ENCODE measurements at regions not wholly inside any gene's neighbourhood (a gene's known extent, or its start where the extent isn't known, plus 50 kb on each side); places are given as distances from the start of the nearest gene placed in this dataset.
A peak's percentile ranks its signal among the peaks of the same experiment; 100 is the strongest.
"Not testable (repeated sequence)": the region's sequence is repeated elsewhere in the genome, so short reads cannot be mapped to it uniquely, and the experiment has no call there.

DNA sequence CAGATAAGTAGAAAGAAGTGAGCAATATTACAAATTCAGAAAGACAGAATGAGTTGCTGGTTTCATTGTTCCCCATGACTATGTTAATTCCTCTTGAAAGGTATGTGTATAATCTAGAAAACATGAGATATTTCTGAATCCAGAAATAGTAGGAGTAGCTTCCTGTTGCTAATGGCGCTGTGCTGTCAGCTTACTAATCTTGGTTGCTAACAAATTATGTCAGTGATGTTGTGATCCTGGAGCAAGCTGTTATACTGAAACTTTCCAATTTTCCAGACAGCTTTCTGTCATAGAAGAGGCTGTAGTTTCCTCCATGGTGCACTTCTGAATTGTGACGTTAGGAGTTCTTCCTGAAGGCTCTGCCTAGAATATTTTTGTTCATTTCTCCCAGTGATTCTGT, 372.3 kb downstream of the USP25 start:
- intact Hi-C loops (cut with DNase I): no loop called here
- DNase-seq: no peak

DNA sequence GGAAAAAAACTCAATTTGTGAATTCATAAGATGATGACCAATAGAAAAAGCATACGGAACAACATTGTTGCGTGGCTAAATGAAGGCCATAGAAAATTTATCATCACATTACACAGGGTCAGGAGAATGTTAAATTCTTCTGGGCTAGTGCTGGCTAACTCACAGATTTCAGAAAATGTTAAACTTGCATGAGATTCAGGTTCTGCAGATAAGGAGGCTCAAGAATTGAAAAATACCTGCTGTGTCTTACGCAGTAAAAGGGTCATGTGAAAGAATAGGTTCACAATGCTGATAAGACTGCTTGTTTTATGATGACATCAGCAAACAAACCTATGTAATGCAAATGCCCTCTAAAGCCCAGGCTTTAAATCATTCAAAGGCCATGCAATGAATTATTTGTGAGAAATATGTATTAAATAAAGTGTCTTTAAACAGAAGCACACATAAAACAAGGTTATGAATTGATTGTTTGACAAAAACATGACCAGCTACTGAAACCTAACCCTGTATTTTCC, 378.8 kb downstream of the USP25 start:
- intact Hi-C loops (cut with DNase I): no loop called here
- DNase-seq: no peak

DNA sequence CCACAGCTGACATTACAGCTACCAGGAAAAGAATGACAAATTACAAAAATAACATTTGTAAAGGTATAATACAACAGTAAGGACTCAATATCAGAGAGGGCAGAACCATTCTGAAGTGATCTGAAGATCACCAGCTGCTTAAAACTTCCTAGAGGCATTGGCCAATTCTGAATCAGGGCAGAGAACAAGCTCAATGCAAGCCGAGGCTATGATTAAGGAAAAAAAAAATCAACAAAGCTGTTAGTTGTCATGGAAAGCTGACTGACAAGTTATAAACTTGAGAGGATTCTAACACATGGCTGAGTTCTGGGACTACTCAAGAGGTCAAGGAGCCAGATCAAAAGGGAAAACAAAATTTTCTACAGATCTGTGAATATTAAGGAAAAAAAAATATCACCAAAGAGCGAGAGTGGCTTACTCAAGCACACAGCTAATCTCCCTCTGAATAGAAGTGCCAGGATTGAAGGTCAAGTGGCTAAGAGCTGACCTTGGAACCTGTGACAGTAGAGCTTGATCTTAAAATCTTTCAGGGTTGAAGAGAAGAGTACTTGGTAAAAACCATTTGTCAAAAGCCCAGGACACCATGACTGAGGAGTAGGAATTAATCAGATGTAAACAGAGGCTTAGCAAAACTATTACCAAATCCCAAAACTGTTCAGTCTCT, 383.4 kb downstream of the USP25 start:
- intact Hi-C loops (cut with DNase I): no loop called here
- no peak for DNase-seq

DNA sequence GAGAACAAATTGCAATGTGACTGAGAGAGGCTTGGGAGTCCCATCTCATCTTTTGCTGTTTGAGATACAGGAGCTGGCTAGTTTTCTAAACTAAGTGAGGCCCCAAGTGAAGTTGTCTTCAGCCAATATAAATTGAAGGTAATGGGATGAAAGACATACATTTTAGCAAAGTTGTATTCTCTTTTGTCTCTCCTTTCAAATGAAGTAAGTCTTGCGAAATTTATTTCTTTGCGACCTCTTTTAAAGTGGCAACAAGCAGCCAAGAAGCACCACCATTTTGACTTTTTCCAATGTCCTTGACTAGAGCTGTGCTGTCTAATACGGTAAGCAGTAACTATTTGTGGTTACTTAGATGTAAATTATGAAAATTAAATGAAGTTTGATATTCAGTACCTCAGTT, 385.7 kb downstream of the USP25 start:
- intact Hi-C loops (cut with DNase I): no loop called here

DNA sequence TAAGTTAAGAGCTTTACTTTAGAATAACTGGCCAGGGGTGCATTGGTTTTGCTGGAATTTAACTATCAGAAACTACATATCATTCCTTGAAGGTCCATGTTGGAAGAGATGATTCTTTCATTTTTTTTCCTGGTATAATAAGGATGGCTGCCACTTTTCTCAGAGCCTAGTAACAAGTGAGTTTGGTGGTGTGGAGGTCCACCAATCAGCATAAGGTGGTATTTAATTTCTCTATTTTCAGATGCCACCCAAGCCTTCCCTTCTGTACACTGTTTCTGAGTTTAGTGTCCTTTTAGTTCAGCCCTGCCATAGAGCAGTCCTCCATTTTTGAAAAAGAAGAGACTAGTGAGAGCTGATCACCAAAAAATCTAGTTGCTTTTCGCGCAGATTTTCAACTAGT, 386.3 kb downstream of the USP25 start:
- intact Hi-C loops (cut with DNase I): no loop called here
- DNase-seq: no peak

More for the DNA sequence above, 385.7 kb downstream of the USP25 start:
- DNase-seq: no peak

DNA sequence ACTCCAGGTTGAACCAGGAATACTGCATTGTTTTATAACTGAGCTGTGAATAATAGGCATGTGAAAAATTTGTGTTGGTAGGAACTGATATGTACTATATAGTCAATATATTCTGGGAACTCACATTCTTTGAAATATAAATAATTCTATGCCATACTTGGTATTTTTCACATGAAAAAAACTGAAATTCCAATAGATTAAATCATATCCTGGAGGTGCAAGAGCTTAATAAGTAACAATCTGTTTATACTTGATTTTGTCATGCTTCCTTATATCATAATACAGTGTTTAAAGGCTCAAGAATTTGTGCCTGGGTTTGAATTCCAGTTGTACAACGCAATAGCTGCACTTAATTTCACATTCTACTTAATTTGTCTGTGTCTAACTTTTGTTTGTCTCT, 387.0 kb downstream of the USP25 start:
- no peak for DNase-seq
- intact Hi-C loops (cut with DNase I): no loop called here

DNA sequence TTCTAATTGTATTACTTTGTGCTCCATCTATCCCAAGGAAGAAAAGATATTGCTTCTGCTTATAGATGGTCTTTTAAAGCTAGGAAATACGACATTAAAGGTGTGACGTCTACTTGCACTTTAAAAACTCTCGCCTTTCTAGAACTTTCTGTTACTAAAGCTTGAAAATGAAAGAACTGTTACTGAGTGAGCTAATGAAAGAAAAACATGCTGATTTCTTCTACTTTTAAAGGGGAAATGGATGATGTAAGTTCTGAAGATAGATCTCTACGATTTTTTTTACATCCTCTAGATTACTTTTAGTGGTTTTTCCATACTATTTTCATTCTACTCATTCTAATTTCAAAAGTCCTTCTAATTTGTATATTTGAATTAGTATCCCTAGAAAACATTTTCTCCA, 387.5 kb downstream of the USP25 start:
- intact Hi-C loops (cut with DNase I): no loop called here

DNA sequence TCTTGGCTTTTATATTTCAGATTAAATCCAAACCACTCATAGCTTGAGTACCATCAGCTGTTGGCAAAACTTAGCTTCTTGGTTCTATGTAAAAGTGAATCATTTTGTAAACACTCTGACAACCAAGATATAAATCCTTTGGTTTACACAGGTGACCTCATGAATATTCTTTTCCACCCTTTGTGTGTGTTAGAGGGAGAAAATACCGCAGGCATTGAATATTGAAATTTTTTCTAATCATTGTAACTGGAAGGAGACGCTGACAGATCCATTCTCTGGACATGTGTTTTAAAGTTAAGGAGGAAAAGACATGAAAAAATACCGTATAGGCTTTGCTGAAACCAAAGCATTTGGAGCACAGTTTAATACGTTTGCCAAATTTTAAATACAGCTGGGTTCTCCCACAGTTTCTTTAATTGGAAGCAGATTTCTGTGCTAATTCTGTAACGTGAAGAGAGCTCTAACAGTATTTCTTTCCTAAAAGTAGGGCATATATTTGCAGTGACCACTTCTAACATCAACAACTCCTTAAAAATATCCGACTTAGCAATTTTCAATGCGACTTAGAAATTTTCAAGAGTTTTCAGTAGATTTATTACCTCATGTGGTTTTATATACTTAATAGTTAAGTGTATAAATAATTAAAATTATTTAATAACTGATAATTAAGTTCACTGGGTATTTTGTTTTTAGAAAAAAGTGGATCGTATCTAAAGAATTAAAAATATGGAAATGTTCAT, 388.2 kb downstream of the USP25 start:
- intact Hi-C loops (cut with DNase I): no loop called here
- DNase-seq: no peak

More for the DNA sequence above, 387.5 kb downstream of the USP25 start:
- DNase-seq: no peak

DNA sequence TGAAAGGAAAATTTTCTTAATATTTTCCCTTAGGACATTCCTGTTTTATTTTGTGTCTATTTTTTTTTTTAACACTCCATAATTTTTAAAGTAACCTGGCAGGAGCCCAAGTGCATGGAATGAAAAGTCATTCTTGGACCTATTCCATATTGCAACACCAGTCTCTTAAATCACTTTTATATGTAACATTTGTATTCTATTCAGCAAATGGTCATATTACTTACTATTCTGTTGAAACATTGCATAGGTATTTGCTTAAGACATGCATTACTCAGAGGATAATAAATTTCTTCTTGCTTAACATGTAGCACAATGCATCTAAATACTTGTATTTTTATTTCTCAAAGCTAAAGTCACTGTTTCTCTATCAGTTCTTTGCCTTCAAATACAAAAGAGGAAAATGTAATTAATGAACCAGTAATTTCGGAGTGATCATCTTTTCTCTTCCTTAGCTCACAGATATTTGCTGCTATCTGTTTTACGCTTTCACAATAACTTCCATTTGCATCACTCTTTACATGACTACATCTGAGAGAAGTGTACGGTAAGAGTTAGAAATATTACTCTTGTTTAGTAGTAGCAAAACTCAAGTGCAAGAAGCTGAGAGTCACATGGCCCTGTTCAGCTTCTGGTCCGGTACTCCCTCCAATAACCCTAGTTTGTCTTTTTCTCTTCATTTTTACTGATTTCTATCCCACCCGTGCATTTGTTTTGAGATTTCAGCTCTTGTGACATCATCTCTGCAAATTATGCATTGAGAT, 394.8 kb downstream of the USP25 start:
- intact Hi-C loops (cut with DNase I): no loop called here
- no peak for DNase-seq

DNA sequence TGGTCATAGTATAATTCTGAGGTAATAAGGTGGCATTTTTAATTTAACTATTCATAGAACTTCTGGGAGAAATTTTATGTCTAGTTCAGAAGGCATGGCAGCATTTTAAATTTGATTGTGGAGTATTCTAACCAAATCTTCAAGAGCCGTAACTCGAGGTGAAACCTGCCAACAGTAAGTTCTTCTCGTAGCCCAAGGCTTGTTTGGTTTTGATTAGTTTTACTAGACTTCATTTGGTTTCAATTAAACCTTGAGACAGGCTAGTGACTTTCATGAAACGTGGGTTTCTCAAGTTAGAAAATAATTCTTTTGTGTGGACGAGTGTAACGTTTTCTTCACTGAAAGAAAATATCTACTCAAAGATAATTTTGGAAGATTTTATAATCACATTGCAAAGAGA, 395.5 kb downstream of the USP25 start:
- intact Hi-C loops (cut with DNase I): no loop called here
- DNase-seq: no peak

DNA sequence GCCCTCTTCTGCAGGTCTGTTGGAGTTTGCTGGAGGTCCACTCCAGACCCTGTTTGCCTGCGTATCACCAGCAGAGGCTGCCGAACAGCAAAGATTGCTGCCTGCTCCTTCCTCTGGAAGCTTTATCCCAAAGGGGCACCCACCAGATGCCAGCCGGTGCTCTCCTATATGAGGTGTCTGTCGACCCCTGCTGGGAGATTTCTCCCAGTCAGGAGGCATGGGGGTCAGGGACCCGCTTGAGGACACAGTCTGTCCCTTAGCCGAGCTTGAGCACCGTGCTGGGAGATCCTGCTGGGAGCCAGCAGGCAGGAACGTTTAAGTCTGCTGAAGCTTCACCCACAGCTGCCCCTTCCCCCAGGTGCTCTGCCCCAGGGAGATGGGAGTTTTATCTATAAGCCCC, 402.7 kb downstream of the USP25 start:
- intact Hi-C loops (cut with DNase I): not testable (repeated sequence)
- peak in 2 of 10 donors; percentile 23 to 77 for DNase-seq

DNA sequence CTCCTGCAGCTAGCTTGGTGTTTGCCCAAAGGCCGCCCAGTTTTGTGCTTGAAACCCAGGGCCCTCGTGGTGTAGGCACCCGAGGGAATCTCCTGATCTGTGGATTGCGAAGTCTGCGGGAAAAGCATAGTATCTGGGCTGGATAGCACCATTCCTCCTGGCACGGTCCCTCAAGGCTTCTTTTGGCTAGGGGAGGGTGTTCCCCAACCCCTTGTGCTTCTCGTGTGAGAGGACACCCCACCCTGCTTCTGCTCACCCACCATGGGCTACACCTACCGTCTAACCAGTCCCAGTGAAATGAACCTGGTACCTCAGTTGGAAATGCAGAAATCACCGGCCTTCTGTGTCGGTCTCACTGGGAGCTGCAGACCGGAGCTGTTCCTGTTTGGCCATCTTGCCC, 403.5 kb downstream of the USP25 start:
- intact Hi-C loops (cut with DNase I): no loop called here
- DNase-seq: peak in 2 of 10 donors; percentile 52 to 61

DNA sequence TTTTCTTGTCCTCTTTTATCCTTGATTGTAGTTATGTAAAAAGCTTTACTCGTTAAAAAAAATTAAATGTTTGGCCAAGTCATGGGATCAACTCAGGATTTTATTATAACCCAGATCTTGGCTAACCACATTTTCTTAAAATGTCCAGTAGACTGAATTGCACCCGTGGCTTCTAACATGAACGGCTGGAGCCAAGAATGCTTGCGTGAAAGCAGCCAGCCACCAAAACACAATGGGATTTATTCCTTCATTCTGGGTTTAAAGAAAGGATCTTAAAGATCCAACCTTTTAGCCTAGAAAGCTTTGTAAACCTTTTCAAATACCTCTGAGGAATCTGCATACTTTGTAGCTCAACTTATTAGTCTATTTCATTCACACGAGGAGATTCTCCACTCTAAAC, 404.4 kb downstream of the USP25 start:
- no peak for DNase-seq
- intact Hi-C loops (cut with DNase I): no loop called here

DNA sequence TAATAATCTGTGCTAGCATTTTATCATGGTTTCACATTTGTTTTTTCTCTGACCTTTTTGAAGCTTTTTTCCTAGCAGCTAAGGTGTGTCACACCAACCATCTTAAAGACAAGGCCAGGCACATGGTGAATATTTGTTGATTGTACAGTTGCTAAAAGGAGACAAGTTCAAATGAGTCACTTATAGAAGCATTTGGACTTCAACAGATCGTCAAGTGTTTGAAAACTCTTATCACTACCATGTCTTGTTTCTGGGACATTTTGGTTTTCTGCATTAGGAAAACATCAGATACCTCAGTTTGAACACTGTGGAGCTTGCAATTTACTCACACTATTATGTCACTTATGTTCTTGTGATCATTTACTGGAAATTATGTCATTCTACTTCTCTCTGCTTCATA, 407.3 kb downstream of the USP25 start:
- intact Hi-C loops (cut with DNase I): no loop called here
- no peak for DNase-seq

DNA sequence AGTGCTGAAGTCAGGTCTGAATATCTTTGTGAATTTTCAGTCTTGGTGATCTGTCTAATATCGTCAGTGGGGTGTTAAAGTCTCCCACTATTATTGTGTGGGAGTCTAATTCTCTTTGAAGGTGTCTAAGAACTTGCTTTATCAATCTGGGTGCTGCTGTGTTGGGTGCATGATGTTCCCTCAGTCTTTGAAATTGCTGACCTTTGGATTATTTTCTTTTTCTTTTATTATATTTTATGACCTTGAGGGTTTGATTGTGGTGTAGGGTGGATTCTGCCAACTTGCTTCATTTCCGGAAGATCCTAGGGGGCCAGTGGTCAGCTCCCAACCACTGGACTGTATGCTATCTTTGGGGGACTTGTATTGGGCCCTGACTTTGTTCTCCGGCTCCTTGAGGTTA, 415.3 kb downstream of the USP25 start:
- intact Hi-C loops (cut with DNase I): no loop called here

DNA sequence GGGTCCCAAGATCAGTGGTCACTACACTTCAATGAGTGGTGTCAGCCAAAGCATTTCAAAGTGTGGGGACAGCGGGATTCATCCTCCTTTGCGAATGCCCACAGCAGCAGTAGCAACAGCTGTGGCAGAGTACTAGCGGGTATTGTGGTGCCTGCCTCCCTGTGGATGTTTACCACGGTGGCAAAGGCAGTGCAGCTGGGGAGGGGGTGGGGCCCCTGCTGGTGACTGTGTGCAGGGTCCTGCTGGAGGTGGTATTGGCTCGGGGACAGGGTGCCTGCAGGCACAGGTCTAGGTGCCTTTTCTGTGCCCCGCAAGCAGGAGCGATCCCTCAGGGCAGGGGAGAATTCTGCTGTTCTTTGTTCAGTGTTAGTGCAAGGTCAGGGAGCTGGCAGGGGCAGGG, 415.7 kb downstream of the USP25 start:
- peak in 2 of 10 donors; percentile 29 to 68 for DNase-seq
- intact Hi-C loops (cut with DNase I): no loop called here

More for the DNA sequence above, 415.3 kb downstream of the USP25 start:
- no peak for DNase-seq

DNA sequence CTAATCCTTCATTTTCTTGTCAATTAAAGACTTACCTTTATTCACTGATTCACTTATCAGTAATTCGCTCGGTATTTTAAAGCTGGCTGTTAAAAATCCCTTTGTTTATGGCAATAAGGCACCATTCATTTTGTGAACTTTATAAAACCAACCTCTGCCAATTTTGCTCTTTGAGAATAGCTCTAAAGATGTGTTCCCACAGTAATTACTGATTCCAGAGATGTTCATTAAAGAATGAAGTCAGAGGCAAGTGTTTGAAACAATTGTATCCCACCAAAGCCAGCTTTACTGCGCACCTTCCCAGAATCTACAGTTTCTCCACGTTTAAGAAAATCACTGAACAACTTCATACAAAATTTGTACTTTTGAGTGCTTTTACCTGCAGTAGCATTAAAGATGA, 424.5 kb downstream of the USP25 start:
- DNase-seq: no peak

DNA sequence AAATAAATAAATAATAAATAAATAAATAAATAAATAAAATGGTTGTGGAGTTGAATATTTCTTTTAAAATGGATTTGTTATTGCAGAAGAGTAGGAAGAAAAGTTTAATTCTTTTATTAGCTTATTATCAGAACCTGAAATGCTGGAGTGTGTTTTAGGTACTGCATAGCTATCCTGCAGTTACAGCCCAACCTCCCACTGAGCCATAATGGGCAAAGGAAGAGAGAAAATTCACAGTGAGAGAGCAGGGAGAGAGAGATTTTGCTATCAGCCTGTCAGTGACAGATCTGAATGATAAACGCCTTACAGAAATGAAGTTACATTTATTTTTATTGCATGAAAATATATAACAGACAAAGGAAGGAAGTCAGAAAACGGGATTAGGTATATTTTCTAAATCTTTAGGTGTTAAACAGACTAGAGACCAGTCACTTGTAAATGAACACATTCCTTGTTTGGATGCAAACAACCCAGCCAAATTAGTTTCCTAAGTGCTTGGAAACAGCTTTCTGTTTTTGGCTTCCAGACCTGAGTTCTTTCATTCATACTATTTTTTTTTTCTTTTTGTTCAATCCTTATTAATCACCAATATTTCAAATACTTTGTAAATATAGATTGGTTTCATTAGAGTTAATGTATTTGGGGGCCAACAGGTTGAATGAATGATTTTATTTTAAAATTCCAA, 425.3 kb downstream of the USP25 start:
- DNase-seq: no peak
- intact Hi-C loops (cut with DNase I): no loop called here

More for the DNA sequence above, 424.5 kb downstream of the USP25 start:
- intact Hi-C loops (cut with DNase I): no loop called here

DNA sequence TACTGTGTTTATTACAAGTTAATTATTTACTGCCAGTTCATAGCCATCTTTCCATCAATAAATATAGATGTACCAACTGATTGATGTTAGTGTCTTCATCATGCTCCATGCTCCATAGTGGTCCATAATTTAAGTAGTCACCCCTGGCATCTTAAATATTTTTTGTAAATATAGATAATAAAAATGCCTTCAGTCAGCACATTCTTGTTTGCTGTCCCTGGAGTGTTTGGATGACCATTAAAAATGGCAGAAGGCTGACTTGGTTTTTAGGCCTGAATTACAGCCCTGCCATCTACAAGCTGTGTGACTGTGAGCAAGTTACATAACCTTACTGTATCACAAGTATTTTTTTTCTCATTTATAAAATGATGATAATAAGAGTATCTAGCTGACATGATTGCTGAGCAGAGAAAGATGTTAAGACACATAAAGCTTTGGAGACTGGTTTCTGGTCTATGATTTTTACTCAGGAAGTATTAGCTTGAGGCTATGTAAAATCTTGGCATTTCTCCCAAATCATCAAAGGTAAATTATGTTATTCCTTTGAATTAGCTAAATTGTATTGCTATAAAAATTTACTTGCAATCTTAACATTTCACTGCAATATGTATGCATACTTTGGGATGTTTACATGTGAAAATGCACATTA, 427.2 kb downstream of the USP25 start:
- intact Hi-C loops (cut with DNase I): no loop called here

More for the DNA sequence above, 427.2 kb downstream of the USP25 start:
- DNase-seq: no peak

All from posterior cingulate gyrus (tissue), 11 donors.